Hepatocyte (in vitro differentiated cells): ENCODE measurements at regions not wholly inside any gene's neighbourhood (a gene's known extent, or its start where the extent isn't known, plus 50 kb on each side); places are given as distances from the start of the nearest gene placed in this dataset.

ENCODE experiments used
- EZH2 ChIP-seq: fragments of 200-600 bp; sonication (generic); IDR thresholded peaks from 2 replicates; pipeline ENCODE4 v1.6.1; 2016; ENCODE audit warnings: antibody characterized with exemption, mild to moderate bottlenecking, borderline replicate concordance
- EZH2phosphoT487 ChIP-seq: fragments of 200-600 bp; sonication (generic); IDR thresholded peaks from one replicate; pipeline ENCODE4 v1.6.1; 2018; ENCODE audit warnings: antibody characterized with exemption, mild to moderate bottlenecking, low read depth, moderate library complexity; ENCODE audit not compliant: unreplicated experiment, severe bottlenecking
- TF ChIP-seq, protein P1 (sequence below): fragments of 200-600 bp; sonication (generic); IDR thresholded peaks from 2 replicates; pipeline ENCODE4 v1.5.1; 2016; ENCODE audit warnings: antibody characterized with exemption, mild to moderate bottlenecking; ENCODE audit not compliant: poor library complexity

DNA sequence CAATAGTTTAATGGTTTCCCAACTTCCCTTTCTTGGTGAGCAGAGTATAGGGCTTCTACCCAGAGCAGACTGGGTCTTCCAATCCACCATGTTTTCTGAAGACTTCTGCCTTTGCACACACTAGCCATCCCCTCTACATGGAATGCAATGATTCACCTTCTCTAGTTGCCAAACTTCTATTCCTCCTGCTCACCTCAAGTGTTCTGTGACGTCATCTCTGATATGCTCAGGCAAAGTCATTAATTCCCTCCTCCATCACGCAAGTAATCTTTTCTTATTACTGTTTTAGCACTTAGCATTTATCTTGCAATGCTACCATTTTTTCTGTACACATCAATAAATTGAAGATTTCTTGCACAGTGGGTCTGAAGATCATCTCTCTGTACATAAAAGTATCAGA, 174.2 kb downstream of the RBM26 start:
- TF ChIP-seq, protein P1, sequence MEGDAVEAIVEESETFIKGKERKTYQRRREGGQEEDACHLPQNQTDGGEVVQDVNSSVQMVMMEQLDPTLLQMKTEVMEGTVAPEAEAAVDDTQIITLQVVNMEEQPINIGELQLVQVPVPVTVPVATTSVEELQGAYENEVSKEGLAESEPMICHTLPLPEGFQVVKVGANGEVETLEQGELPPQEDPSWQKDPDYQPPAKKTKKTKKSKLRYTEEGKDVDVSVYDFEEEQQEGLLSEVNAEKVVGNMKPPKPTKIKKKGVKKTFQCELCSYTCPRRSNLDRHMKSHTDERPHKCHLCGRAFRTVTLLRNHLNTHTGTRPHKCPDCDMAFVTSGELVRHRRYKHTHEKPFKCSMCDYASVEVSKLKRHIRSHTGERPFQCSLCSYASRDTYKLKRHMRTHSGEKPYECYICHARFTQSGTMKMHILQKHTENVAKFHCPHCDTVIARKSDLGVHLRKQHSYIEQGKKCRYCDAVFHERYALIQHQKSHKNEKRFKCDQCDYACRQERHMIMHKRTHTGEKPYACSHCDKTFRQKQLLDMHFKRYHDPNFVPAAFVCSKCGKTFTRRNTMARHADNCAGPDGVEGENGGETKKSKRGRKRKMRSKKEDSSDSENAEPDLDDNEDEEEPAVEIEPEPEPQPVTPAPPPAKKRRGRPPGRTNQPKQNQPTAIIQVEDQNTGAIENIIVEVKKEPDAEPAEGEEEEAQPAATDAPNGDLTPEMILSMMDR = no peak
- TF ChIP-seq EZH2 = no peak
- TF ChIP-seq EZH2phosphoT487 = peak; percentile 60
